Right kidney (tissue), 1 donor: ENCODE measurements at regions not wholly inside any gene's neighbourhood (a gene's known extent, or its start where the extent isn't known, plus 50 kb on each side); places are given as distances from the start of the nearest gene placed in this dataset.
"Not testable (repeated sequence)": the region's sequence is repeated elsewhere in the genome, so short reads cannot be mapped to it uniquely, and the experiment has no call there.

Experiments used
- DNase-seq: peaks from one replicate; pipeline ENCODE4 v3.0.0-alpha.2; 2016

GRCh38 chr5:74401281-74401945 is 239.1 kb downstream of the ENC1 start:
- no peak for DNase-seq

GRCh38 chr5:74400067-74400466 is 240.5 kb downstream of the ENC1 start:
- no peak for DNase-seq

GRCh38 chr5:74396913-74397622 is 243.5 kb downstream of the ENC1 start:
- DNase-seq, result no peak

- peak; percentile 47 for DNase-seq
Measured at GRCh38 chr5:74394916-74395880, 245.3 kb downstream of the ENC1 start.

- DNase-seq, result no peak
Measured at GRCh38 chr5:74394528-74394915, 246.0 kb downstream of the ENC1 start.

GRCh38 chr5:74393943-74394342 is 246.6 kb downstream of the ENC1 start:
- no peak for DNase-seq

GRCh38 chr5:74392711-74393351 is 247.7 kb downstream of the ENC1 start:
- no peak for DNase-seq

GRCh38 chr5:74391410-74391809 is 249.1 kb downstream of the ENC1 start:
- DNase-seq, result no peak

GRCh38 chr5:74390822-74391221 is 249.7 kb downstream of the ENC1 start:
- no peak for DNase-seq

GRCh38 chr5:74390306-74390637 is 250.3 kb downstream of the ENC1 start:
- no peak for DNase-seq

GRCh38 chr5:74389531-74390305 is 250.8 kb downstream of the ENC1 start:
- no peak for DNase-seq

- DNase-seq, result not testable (repeated sequence)
Measured at GRCh38 chr5:74388411-74388810, 252.1 kb downstream of the ENC1 start.

- DNase-seq, result no peak
Measured at GRCh38 chr5:74386571-74387334, 253.8 kb downstream of the ENC1 start.

GRCh38 chr5:74384851-74385250 is 255.7 kb downstream of the ENC1 start:
- DNase-seq, result no peak

- no peak for DNase-seq
Measured at GRCh38 chr5:74382987-74383593, 257.4 kb downstream of the ENC1 start.

- DNase-seq, result no peak
Measured at GRCh38 chr5:74382123-74382855, 258.2 kb downstream of the ENC1 start.

GRCh38 chr5:74380193-74380592 is 260.3 kb downstream of the ENC1 start:
- no peak for DNase-seq

GRCh38 chr5:74378464-74378863 is 262.1 kb downstream of the ENC1 start:
- DNase-seq, result no peak

GRCh38 chr5:74376187-74376586 is 264.3 kb downstream of the ENC1 start:
- DNase-seq, result no peak

- no peak for DNase-seq
Measured at GRCh38 chr5:74375271-74375670, 265.3 kb downstream of the ENC1 start.
